ENCODE measurements at regions not wholly inside any gene's neighbourhood (a gene's known extent, or its start where the extent isn't known, plus 50 kb on each side); places are given as distances from the start of the nearest gene placed in this dataset.

DNA sequence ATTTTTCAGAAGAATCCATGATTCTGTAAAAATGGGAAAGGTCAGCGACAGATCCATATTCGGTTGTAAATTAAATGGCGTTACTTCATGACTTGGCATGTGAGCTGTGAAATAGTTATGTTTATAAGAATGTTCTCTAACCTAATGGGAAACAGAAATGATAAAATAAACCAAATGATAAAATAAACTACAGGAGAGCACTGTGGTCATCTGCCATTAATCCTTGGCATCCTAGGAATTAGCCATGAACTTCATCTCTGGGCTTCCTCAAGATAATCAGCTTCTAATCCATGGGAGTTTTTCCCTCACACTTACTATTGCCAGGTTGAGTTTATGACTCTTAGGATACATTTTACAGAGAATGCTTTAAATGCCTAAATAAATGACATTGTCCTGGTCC, 94.6 kb upstream of the SLC30A5 start:
- Histone ChIP-seq H3K27ac (ENCODE audit: low read depth, low read length) (no peak overlapping the region), H3K4me3 (ENCODE audit: low read length) (no peak overlapping the region), H3K9me3 (ENCODE audit: control insufficient read depth in 2 of 3, low read length in 3 of 3) (no peaks in the 10 kb centered on the region), H3K27me3 (ENCODE audit: control insufficient read depth in 2 of 2, insufficient read depth in 2 of 2, low read length in 2 of 2) (no peaks in the 10 kb centered on the region), H3K36me3 (ENCODE audit: control insufficient read depth in 2 of 3, insufficient read depth in 3 of 3, low read length in 3 of 3) (no peaks in the 10 kb centered on the region), H3K4me1 (ENCODE audit: control insufficient read depth in 2 of 2, insufficient read depth in 2 of 2, low read length in 2 of 2) (no peaks in the 10 kb centered on the region)
- Mint-ChIP-seq H3K27me3 (peaks cover 5 to 18% (median 16%) of the 10 kb centered on the region in 5 donors), H3K27ac (no peak overlapping the region), H3K36me3 (no peaks in the 10 kb centered on the region), H3K4me3 (no peak overlapping the region), H3K4me1 (peaks cover 0 to 8% (median 0%) of the 10 kb centered on the region in 7 donors), H3K9me3 (no peaks in the 10 kb centered on the region)
- ChIA-PET CTCF (no interaction called here), POLR2A (interaction anchor here (0.6 kb wide), 1 partner anchor 82 kb away, joined by 3 read pairs; no protein-coding TSS in a partner anchor)
- intact Hi-C loops (cut with micrococcal nuclease) = no loop called here
- DNase-seq (no peak), ATAC-seq (no peak)

DNA sequence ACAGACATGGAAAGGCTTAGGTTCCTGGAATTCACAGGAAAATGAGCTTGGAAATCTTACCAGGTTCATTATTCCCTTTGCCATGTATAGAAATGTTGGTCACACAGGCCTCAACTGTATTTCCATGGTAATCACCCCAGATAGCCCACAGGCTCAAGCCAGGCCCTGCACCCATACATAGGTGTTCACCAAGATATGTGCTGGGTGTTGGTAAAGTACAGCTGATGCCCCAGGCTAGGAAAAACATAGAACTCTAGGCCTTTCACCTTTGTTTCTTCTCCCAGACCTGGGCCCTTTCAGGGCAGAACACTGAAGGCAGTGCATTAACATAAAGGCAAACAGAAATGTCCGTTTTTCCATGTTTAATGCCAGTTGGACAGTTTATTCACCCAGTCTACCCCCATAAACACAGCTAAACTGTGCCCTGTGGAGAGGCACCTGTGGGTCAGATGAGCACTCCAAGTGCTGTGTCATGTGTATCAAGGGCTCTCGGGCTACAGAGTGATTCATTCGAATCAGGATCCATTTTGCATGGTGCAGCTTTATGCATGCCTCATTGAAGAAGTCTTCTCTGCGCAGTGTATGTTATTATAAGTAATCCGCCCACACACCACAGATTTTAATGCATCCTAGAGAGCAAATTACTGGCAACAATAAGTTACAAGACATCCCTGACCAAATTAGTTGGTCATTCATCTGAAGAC, 93.4 kb upstream of the SLC30A5 start:
- Histone ChIP-seq H3K4me1 (ENCODE audit: control insufficient read depth in 2 of 2, insufficient read depth in 2 of 2, low read length in 2 of 2) (no peaks in the 10 kb centered on the region), H3K4me3 (ENCODE audit: low read length) (no peak overlapping the region), H3K9me3 (ENCODE audit: control insufficient read depth in 2 of 3, low read length in 3 of 3) (no peaks in the 10 kb centered on the region), H3K27me3 (ENCODE audit: control insufficient read depth in 2 of 2, insufficient read depth in 2 of 2, low read length in 2 of 2) (no peaks in the 10 kb centered on the region), H3K36me3 (ENCODE audit: control insufficient read depth in 2 of 3, insufficient read depth in 3 of 3, low read length in 3 of 3) (no peaks in the 10 kb centered on the region), H3K27ac (ENCODE audit: low read depth, low read length) (no peak overlapping the region)
- Mint-ChIP-seq H3K27ac (no peak overlapping the region), H3K36me3 (no peaks in the 10 kb centered on the region), H3K4me1 (peaks cover 0 to 8% (median 0%) of the 10 kb centered on the region in 7 donors), H3K4me3 (no peak overlapping the region), H3K27me3 (peaks cover 10 to 29% (median 16%) of the 10 kb centered on the region in 5 donors), H3K9me3 (no peaks in the 10 kb centered on the region)
- DNase-seq (no peak), ATAC-seq (no peak)
- ChIA-PET POLR2A (no interaction called here), CTCF (interaction anchor here (0.6 kb wide), 1 partner anchor 10 kb away, joined by 3 read pairs; no protein-coding TSS in a partner anchor)
- intact Hi-C loops (cut with micrococcal nuclease) = no loop called here

DNA sequence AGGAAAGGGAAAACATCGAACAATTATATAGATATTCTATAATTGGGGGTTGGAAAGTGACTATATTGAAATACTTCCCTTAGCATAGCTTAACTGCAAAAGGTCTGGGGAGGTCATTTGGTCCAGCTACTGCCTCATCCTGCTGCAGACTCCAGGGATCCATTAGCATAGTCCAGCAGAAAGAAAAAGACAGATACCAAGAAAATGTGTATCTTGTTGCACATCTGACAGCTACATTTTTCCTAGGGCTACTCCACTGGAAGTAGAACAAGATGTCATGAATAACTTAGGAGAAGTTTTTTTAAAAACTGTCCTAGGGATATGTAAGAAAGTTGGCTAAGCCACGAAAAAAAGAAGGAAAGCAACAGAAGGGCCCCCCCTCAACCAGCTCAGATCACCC, 92.9 kb upstream of the SLC30A5 start:
- ATAC-seq = no peak
- H3K4me1 ChIP-seq (ENCODE audit: control insufficient read depth in 2 of 2, insufficient read depth in 2 of 2, low read length in 2 of 2) = no peaks in the 10 kb centered on the region
- Mint-ChIP-seq H3K27ac (no peak overlapping the region), H3K4me3 (no peak overlapping the region), H3K4me1 (peaks cover 0 to 3% (median 0%) of the 10 kb centered on the region in 7 donors), H3K9me3 (no peaks in the 10 kb centered on the region), H3K36me3 (no peaks in the 10 kb centered on the region), H3K27me3 (peaks cover 14 to 28% (median 16%) of the 10 kb centered on the region in 5 donors)
- DNase-seq = no peak
- no peak overlapping the region for H3K27ac ChIP-seq (ENCODE audit: low read depth, low read length)
- H3K4me3 ChIP-seq (ENCODE audit: low read length) = no peak overlapping the region
- no peaks in the 10 kb centered on the region for H3K36me3 ChIP-seq (ENCODE audit: control insufficient read depth in 2 of 3, insufficient read depth in 3 of 3, low read length in 3 of 3)
- H3K27me3 ChIP-seq (ENCODE audit: control insufficient read depth in 2 of 2, insufficient read depth in 2 of 2, low read length in 2 of 2) = no peaks in the 10 kb centered on the region
- POLR2A ChIA-PET = no interaction called here
- no peaks in the 10 kb centered on the region for H3K9me3 ChIP-seq (ENCODE audit: control insufficient read depth in 2 of 3, low read length in 3 of 3)
- intact Hi-C loops (cut with micrococcal nuclease) = no loop called here
- CTCF ChIA-PET = interaction anchor here (0.6 kb wide), 1 partner anchor 9 kb away, joined by 3 read pairs; no protein-coding TSS in a partner anchor

DNA sequence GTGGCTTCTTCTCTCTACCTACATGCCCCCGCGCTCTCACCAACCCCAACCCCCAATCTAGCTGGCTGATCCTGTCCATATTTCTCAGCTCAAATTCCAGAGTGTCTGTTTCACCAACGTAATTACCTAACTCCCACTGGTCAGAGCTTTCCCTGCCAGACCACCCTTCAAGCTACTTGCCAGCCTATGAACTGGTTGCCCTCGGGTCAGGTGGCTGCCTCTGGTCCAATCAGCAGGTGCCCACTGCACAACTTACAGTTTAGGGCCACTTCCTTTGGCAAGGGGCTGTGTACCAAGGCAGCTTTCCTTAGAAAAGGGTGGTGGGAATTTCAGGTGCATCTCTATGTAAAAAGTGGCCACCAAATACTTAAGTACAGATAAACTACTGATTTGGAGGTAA, 92.2 kb upstream of the SLC30A5 start:
- no peaks in the 10 kb centered on the region for H3K27me3 ChIP-seq (ENCODE audit: control insufficient read depth in 2 of 2, insufficient read depth in 2 of 2, low read length in 2 of 2)
- ATAC-seq = no peak
- Mint-ChIP-seq H3K9me3 (no peaks in the 10 kb centered on the region), H3K27me3 (peaks cover 13 to 29% (median 19%) of the 10 kb centered on the region in 5 donors), H3K27ac (no peak overlapping the region), H3K4me3 (no peak overlapping the region), H3K4me1 (no peaks in the 10 kb centered on the region), H3K36me3 (no peaks in the 10 kb centered on the region)
- no peak overlapping the region for H3K27ac ChIP-seq (ENCODE audit: low read depth, low read length)
- H3K4me3 ChIP-seq (ENCODE audit: low read length) = no peak overlapping the region
- no peak for DNase-seq
- no peaks in the 10 kb centered on the region for H3K4me1 ChIP-seq (ENCODE audit: control insufficient read depth in 2 of 2, insufficient read depth in 2 of 2, low read length in 2 of 2)
- no peaks in the 10 kb centered on the region for H3K9me3 ChIP-seq (ENCODE audit: control insufficient read depth in 2 of 3, low read length in 3 of 3)
- ChIA-PET POLR2A (no interaction called here), CTCF (interaction anchor here (0.6 kb wide), 1 partner anchor 37 kb away, joined by 3 read pairs; no protein-coding TSS in a partner anchor)
- intact Hi-C loops (cut with micrococcal nuclease) = no loop called here
- H3K36me3 ChIP-seq (ENCODE audit: control insufficient read depth in 2 of 3, insufficient read depth in 3 of 3, low read length in 3 of 3) = no peaks in the 10 kb centered on the region

DNA sequence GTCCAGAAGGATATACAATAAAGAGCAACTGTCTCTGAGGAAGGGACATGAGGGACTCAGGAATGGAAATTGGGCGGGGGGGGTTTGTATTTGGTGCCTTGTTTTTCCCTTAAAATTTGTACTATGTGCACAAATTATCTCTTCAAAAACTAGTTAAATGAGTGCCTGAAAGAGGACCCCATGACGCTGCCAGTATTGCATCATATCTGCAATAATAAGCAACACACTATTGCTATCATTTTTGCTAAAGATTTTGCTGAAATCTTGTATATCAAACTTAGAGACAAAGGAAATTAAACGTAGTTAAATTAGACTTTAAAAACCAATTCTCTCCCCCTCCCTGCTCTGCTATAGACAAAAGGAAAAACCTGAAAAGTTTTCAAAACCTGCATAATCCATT, 89.7 kb upstream of the SLC30A5 start:
- POLR2A ChIA-PET = no interaction called here
- no peaks in the 10 kb centered on the region for H3K27me3 ChIP-seq (ENCODE audit: control insufficient read depth in 2 of 2, insufficient read depth in 2 of 2, low read length in 2 of 2)
- Mint-ChIP-seq H3K4me3 (no peak overlapping the region), H3K27ac (no peak overlapping the region), H3K9me3 (no peaks in the 10 kb centered on the region), H3K4me1 (no peaks in the 10 kb centered on the region), H3K36me3 (no peaks in the 10 kb centered on the region), H3K27me3 (peaks cover 14 to 37% (median 25%) of the 10 kb centered on the region in 5 donors)
- no peaks in the 10 kb centered on the region for H3K36me3 ChIP-seq (ENCODE audit: control insufficient read depth in 2 of 3, insufficient read depth in 3 of 3, low read length in 3 of 3)
- ATAC-seq = no peak
- intact Hi-C loops (cut with micrococcal nuclease) = no loop called here
- H3K4me3 ChIP-seq (ENCODE audit: low read length) = no peak overlapping the region
- no peaks in the 10 kb centered on the region for H3K4me1 ChIP-seq (ENCODE audit: control insufficient read depth in 2 of 2, insufficient read depth in 2 of 2, low read length in 2 of 2)
- DNase-seq = no peak
- CTCF ChIA-PET = no interaction called here
- no peak overlapping the region for H3K27ac ChIP-seq (ENCODE audit: low read depth, low read length)
- H3K9me3 ChIP-seq (ENCODE audit: control insufficient read depth in 2 of 3, low read length in 3 of 3) = no peaks in the 10 kb centered on the region

DNA sequence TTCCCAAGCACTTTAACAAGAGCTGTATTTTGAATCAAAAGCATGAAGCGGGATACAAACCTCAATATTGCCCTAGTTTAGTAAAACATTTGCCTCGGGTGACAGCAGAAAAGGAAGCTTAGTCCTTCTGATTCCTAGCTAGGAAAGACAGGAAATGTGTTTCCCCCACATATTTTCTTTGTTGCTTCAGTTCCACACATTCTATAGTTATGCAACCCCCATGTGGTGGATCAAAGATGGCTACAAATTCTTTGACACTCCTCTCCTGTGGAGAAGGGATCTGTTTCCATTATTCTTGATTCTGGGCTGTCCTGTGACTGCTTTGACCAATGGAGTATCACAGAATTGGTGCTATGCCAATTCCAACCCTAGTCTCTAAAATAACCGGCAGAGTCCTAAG, 89.1 kb upstream of the SLC30A5 start:
- no peak overlapping the region for H3K27ac ChIP-seq (ENCODE audit: low read depth, low read length)
- intact Hi-C loops (cut with micrococcal nuclease) = loop anchor here (5.0 kb wide), 2 partner anchors 542 to 1757 kb away; no protein-coding TSS in a partner anchor
- H3K36me3 ChIP-seq (ENCODE audit: control insufficient read depth in 2 of 3, insufficient read depth in 3 of 3, low read length in 3 of 3) = no peaks in the 10 kb centered on the region
- no peaks in the 10 kb centered on the region for H3K4me1 ChIP-seq (ENCODE audit: control insufficient read depth in 2 of 2, insufficient read depth in 2 of 2, low read length in 2 of 2)
- POLR2A ChIA-PET = no interaction called here
- H3K9me3 ChIP-seq (ENCODE audit: control insufficient read depth in 2 of 3, low read length in 3 of 3) = no peaks in the 10 kb centered on the region
- CTCF ChIA-PET = no interaction called here
- peaks cover 14 to 42% (median 25%) of the 10 kb centered on the region in 5 donors for H3K27me3 Mint-ChIP-seq
- no peak for ATAC-seq
- H3K27me3 ChIP-seq (ENCODE audit: control insufficient read depth in 2 of 2, insufficient read depth in 2 of 2, low read length in 2 of 2) = no peaks in the 10 kb centered on the region
- no peaks in the 10 kb centered on the region for H3K9me3 Mint-ChIP-seq
- H3K4me3 Mint-ChIP-seq = no peak overlapping the region
- no peak overlapping the region for H3K27ac Mint-ChIP-seq
- DNase-seq = no peak
- no peaks in the 10 kb centered on the region for H3K36me3 Mint-ChIP-seq
- H3K4me1 Mint-ChIP-seq = no peaks in the 10 kb centered on the region
- H3K4me3 ChIP-seq (ENCODE audit: low read length) = no peak overlapping the region

DNA sequence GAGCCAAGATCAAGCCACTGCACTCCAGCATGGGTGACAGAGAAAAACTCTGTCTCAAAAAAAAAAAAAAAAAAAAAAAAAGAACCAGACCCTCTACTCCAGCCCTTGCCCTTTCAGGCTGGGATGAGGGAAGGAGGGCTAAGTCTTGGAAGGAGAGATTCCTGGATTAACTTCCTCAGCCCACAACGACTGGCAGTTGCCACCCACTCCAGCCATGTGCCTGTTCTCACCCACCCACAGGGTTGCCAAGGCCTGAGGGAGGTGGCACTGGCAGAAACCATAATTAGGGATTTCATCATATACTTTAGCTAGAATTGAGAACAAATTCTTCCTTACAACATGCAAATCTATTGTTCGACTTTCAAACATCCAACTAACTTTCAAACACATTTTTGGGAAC, 87.8 kb upstream of the SLC30A5 start:
- ChIA-PET POLR2A (no interaction called here), CTCF (no interaction called here)
- H3K9me3 Mint-ChIP-seq = no peaks in the 10 kb centered on the region
- H3K27ac Mint-ChIP-seq = no peak overlapping the region
- H3K36me3 Mint-ChIP-seq = no peaks in the 10 kb centered on the region
- H3K4me3 ChIP-seq (ENCODE audit: low read length) = no peak overlapping the region
- H3K4me1 Mint-ChIP-seq = no peaks in the 10 kb centered on the region
- H3K27me3 ChIP-seq (ENCODE audit: control insufficient read depth in 2 of 2, insufficient read depth in 2 of 2, low read length in 2 of 2) = no peaks in the 10 kb centered on the region
- no peaks in the 10 kb centered on the region for H3K9me3 ChIP-seq (ENCODE audit: control insufficient read depth in 2 of 3, low read length in 3 of 3)
- H3K4me3 Mint-ChIP-seq = no peak overlapping the region
- DNase-seq (no peak), ATAC-seq (no peak)
- H3K36me3 ChIP-seq (ENCODE audit: control insufficient read depth in 2 of 3, insufficient read depth in 3 of 3, low read length in 3 of 3) = no peaks in the 10 kb centered on the region
- H3K27ac ChIP-seq (ENCODE audit: low read depth, low read length) = no peak overlapping the region
- H3K27me3 Mint-ChIP-seq = peaks cover 14 to 52% (median 30%) of the 10 kb centered on the region in 5 donors
- no peaks in the 10 kb centered on the region for H3K4me1 ChIP-seq (ENCODE audit: control insufficient read depth in 2 of 2, insufficient read depth in 2 of 2, low read length in 2 of 2)
- intact Hi-C loops (cut with micrococcal nuclease) = loop anchor here (5.0 kb wide), 2 partner anchors 544 to 1759 kb away; no protein-coding TSS in a partner anchor

Measured in naive thymus-derived CD4-positive, alpha-beta T cell (primary cell).